Muscle of leg (tissue), 3 donors: ENCODE measurements at regions not wholly inside any gene's neighbourhood (a gene's known extent, or its start where the extent isn't known, plus 50 kb on each side); places are given as distances from the start of the nearest gene placed in this dataset.
A peak's percentile ranks its signal among the peaks of the same experiment; 100 is the strongest.
"Not testable (repeated sequence)": the region's sequence is repeated elsewhere in the genome, so short reads cannot be mapped to it uniquely, and the experiment has no call there.

ENCODE experiments used
- DNase-seq: peaks from one replicate; pipeline ENCODE4 v3.0.0; 2013
- H3K27ac ChIP-seq: one replicate; pipeline ENCODE4 v1.5.1; 2013; ENCODE audit warnings: mild to moderate bottlenecking, low read length, control low read depth
- H3K27me3 ChIP-seq: one replicate; pipeline ENCODE4 v1.6.1; 2013; ENCODE audit warnings: low read length; ENCODE audit not compliant: control insufficient read depth, insufficient read depth
- H3K36me3 ChIP-seq: one replicate; pipeline ENCODE4 v1.6.1; 2013; ENCODE audit warnings: low read length; ENCODE audit not compliant: control insufficient read depth, insufficient read depth
- H3K4me1 ChIP-seq: one replicate; pipeline ENCODE4 v1.6.1; 2013; ENCODE audit warnings: low read length; ENCODE audit not compliant: control insufficient read depth, insufficient read depth
- H3K4me3 ChIP-seq: one replicate; pipeline ENCODE4 v1.5.1; 2013; ENCODE audit warnings: low read length, control low read depth
- H3K9me3 ChIP-seq: replicated peaks from 2 replicates; pipeline ENCODE4 v1.6.1; 2013; ENCODE audit warnings: low read depth, low read length; ENCODE audit not compliant: control insufficient read depth
- WGBS: methylation state at CpG from one replicate; pipeline ENCODE4 v1.1.5; 2013; ENCODE audit warnings: missing lambda C conversion rate; ENCODE audit not compliant: insufficient coverage; 5-methylcytosine and 5-hydroxymethylcytosine counted together

DNA sequence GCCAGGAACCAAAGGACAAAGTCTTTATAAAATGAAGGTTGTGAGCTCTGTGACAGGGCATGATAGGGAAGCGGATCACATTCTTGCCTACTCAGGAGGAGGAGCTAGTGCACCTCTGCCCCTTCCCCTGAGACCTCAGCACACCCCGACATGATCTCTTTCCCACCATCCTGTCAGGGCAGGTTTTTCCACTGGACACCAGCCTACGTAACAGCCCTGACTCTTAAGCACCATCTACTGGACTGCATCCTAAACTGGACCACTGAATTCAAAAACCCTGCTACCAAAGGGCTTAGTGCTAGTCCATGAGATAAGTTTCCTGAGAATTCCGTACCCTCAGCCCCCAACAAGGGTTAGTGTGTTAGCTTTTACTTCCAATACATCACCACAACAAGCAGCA lies 166.4 kb downstream of the FAM72C start:
- not testable (repeated sequence) for H3K9me3 ChIP-seq, DNase-seq, H3K27ac ChIP-seq, H3K4me1 ChIP-seq, H3K36me3 ChIP-seq, H3K4me3 ChIP-seq, H3K27me3 ChIP-seq
- no CpG with 5 or more reads among the region's 4 CpGs for WGBS

DNA sequence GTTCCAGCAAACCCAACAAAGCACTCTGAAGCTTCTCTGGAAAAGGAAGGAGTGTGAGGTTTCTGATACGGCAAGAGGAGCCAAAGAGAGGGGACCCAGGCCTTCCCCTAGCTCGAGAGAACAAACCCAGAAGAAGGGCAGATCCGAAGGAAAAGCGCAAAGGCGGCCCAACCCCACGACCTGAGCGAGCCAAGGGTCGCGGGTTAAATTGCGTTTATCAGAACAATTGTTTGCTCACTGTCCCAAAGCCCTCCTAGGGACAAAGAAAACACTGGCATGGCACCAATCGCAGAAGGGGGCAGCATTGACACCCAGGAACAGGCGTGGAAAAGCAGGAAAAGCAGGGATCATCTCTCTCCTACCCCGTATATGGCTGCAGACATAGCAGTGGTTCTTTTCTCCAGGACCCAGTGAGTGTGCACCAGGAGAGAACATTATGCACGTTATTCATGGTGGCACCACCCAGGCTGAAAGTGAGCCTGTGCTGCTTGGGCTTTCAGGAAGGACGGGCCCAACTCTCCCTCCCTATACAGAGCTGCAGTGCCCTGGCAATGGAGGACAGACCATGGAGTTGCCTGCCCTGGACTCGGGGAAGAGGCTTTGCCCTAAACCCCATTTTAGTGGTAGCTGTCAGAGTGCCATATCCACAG lies 167.0 kb downstream of the FAM72C start:
- not testable (repeated sequence) for H3K4me3 ChIP-seq, H3K27me3 ChIP-seq, DNase-seq, H3K27ac ChIP-seq, H3K9me3 ChIP-seq, H3K4me1 ChIP-seq, H3K36me3 ChIP-seq
- no CpG with 5 or more reads among the region's 16 CpGs for WGBS

DNA sequence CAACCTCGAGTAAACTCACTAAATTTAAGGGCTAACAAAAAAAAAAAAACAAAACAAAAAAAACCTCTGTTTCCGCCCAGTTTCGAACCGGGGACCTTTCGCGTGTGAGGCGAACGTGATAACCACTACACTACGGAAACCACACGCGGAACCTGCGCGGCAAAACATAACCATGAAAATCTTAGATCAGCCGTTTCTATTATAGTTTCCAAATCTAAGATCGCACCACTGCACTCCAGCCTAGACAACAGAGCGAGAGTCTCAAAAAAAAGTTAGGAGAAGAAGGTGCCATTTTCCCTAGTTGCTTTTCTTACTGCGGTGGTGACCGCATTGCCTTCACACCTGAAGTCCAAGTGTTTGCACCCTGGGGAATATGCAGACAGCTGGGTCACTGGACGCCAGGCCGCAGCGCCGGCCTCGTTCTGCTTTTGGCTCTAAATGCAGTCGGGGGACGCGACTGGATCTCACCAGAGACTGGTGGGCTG lies 167.8 kb downstream of the FAM72C start:
- peak; percentile 33 for DNase-seq
- not testable (repeated sequence) for H3K4me1 ChIP-seq, H3K27ac ChIP-seq, H3K9me3 ChIP-seq, H3K36me3 ChIP-seq, H3K27me3 ChIP-seq
- peak overlapping the region; percentile 19 for H3K4me3 ChIP-seq
- WGBS, result 0% methylated on average over 2 of the region's 26 CpGs

DNA sequence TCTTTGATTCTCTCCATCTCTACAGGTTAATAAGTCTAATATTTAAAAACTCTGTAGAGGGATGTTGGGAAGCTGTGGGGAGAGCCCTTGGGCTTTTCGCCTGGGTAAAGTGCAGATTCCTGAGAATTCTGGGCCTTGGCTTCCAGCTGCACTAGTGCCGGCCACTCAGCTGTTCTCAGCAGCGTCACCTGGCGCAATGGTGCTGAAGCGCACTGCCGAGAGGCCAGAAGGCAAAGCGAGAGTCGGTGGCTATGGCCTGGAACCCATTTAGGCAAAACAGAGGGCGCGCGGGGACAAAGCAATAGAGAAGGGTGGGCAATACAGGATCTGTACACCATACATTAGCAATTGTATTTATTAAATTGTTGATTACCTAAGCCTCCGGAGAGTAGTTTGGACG lies 168.7 kb downstream of the FAM72C start:
- not testable (repeated sequence) for H3K9me3 ChIP-seq, H3K36me3 ChIP-seq, H3K4me1 ChIP-seq, H3K27me3 ChIP-seq, DNase-seq, H3K4me3 ChIP-seq, H3K27ac ChIP-seq
- WGBS, result no CpG with 5 or more reads among the region's 13 CpGs

DNA sequence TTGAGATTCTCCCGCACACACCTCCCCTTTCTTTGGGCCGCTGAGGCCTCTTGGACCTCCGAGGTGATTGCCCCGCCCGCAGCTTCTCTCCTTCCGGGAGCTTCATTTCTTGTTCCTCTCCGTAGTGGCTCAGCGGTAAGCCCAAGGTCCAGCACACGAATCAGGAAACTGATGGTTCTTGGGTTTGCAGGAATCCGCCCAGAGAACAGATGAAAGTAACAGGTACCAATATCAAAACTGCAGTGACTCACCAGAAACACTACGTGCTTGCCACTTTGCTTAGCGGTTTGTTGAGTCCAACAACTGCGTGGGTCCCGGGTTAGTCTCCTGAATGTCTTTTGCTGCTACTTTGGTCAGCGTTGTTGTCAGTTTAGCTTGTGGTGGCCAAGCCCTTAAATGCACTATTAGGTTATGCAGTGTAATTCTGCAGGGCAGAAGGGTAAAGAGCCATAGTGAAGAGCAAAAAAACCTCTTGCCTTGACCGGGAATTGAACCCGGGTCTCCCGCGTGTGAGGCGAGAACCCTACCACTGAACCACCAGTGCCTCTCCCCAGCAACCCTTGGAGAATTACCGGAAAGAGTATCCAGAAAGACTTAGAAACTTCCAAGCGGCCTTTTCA lies 172.1 kb downstream of the FAM72C start:
- H3K36me3 ChIP-seq, H3K9me3 ChIP-seq, H3K4me3 ChIP-seq, H3K4me1 ChIP-seq, H3K27ac ChIP-seq, DNase-seq, H3K27me3 ChIP-seq: not testable (repeated sequence)
- WGBS, result no CpG with 5 or more reads among the region's 22 CpGs

DNA sequence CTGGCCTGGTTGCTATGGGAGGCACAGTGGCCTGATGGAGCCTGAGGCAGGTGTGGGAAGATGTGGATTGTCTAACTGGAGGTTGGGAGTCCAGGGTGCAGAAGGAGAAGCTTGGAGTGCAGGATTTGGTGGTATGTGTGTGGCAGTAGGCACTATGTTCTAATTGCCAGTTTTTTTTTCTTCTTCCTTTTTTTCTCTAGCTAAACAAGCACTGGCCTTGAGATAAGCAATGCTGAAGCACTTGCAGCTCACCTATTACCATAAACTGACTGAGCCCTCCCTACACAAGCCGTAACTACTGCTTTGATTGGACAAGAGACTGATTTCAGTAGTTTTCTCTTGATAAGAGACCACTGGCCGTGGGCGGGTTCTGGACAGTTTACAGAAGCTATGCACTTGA lies 175.4 kb downstream of the FAM72C start:
- not testable (repeated sequence) for DNase-seq, H3K36me3 ChIP-seq, H3K4me1 ChIP-seq, H3K9me3 ChIP-seq, H3K27me3 ChIP-seq, H3K4me3 ChIP-seq, H3K27ac ChIP-seq
- WGBS, result no CpG with 5 or more reads among the region's 3 CpGs

DNA sequence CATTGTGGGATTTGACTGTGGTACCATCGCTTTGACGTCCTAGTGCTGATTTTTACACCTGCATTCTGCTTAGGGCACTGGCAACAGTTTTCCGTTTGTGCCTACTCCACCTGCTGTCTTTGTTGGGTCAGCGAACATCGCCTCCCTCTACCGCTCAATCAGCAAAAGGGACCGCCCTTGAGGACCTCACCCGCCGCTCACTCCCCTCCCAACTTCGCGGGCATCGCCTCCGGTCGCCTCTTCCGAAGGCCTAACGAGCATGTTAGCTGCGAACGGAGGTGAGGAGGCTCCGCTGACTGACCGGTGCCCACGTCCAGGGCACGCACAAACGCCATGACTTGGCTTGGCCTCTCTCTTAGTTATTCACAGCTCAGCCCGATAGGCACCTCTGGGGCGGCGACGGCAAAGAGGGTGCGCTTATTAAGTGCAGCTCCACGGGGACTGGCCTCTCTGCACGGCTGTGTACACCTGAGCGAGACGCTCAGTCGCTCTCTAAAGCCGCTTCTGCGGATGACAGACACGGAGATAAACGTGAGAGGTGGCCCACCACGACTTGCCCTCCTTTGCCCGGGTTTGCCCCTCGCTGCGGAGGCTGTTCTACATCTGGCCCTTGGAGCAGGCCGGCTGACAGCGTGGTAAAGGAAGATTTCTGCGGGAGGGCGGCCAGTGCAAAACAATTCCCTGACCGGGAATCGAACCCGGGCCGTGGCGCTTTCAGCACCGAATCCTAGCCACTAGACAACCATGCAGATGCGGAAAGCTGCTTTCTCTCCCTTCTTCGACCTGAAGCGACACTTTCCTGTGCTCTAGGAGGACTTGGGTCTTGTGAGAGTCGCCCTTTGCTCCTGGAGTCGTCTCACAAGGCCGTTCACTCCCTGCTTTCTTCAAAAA lies 179.5 kb downstream of the FAM72C start:
- not testable (repeated sequence) for H3K9me3 ChIP-seq, H3K4me3 ChIP-seq, H3K4me1 ChIP-seq, DNase-seq, H3K36me3 ChIP-seq, H3K27ac ChIP-seq, H3K27me3 ChIP-seq
- no CpG with 5 or more reads among the region's 57 CpGs for WGBS

DNA sequence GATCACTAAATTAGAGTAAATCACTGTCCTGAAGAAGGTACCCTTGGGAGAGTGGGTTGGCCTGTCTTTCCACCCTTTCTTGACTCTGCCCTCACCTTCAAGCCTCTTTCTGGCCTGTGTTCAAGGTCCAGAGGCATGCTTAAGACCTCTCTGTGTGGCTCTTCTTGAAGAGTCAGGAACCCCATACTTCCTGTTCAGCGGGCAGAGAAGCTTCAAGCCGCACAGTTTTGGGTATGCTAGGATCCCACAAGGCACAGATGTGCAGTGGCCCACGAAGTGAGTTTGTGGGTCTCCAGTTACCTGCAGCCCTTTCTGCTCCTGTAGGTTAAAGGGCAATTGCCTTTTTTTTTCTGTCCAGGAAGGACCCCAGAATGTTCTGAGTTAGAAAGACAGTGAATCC lies 185.4 kb downstream of the FAM72C start:
- not testable (repeated sequence) for H3K36me3 ChIP-seq, H3K4me3 ChIP-seq, H3K4me1 ChIP-seq, H3K9me3 ChIP-seq, DNase-seq, H3K27ac ChIP-seq, H3K27me3 ChIP-seq
- no CpG with 5 or more reads among the region's 3 CpGs for WGBS

DNA sequence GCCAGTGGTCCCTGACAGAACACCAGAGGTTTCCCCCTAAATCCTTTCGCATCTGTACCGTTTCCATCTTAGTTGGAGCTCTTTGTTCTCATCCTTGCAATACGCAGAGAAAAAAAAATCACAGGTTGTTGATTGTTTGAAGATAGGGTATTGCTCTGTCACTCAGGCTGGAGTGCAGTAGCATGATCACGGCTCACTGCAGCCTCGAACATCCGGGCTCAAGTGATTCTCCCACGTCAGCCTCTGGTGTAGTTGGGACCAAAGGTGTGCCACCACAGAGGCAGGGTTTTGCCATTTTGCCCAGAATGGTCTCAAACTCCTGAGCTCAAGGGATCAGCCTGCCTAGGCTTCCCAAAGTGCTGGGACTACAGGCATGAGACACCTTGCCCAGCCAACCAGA lies 185.9 kb downstream of the FAM72C start:
- DNase-seq, H3K9me3 ChIP-seq, H3K27me3 ChIP-seq, H3K4me3 ChIP-seq, H3K27ac ChIP-seq, H3K4me1 ChIP-seq, H3K36me3 ChIP-seq: not testable (repeated sequence)
- WGBS, result no CpG with 5 or more reads among the region's 7 CpGs

DNA sequence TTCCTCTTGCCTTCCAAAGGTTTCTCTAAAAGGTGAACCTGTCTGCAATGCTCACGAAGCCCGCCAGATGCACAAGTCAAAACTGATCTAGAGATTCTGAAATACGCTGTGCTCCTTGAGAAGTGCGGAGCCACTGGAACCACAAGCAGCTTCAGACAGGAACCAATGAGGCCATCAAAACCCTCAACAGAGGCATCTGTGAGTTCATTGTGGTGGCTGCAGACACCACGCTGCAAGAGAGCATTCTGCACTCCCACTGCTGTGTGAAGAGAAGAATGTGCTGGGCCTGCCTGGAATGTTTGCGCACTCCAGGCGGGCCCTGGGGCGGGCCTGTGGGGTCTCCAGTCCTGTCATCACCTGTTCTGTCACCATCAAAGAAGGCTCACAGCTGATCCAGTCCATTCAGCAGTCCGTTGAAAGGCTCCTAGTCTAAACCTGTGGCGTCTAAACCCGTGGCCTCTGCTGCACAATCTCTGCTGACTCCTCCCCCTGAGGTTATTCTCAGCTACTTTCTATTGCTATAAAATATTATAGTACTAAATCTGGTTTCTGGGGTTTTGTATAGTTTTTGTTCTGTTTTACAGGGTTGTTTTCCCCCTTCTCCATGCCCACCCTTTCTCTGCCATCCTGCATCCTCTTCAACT lies 187.4 kb downstream of the FAM72C start:
- no CpG with 5 or more reads among the region's 11 CpGs for WGBS
- H3K4me3 ChIP-seq, H3K27me3 ChIP-seq, H3K36me3 ChIP-seq, H3K4me1 ChIP-seq, H3K27ac ChIP-seq, DNase-seq, H3K9me3 ChIP-seq: not testable (repeated sequence)
